ENCODE measurements at regions not wholly inside any gene's neighbourhood (a gene's known extent, or its start where the extent isn't known, plus 50 kb on each side); places are given as distances from the start of the nearest gene placed in this dataset.
"Not testable (repeated sequence)": the region's sequence is repeated elsewhere in the genome, so short reads cannot be mapped to it uniquely, and the experiment has no call there.

- not testable (repeated sequence) for H3K27ac ChIP-seq (ENCODE audit: low read depth, low read length); H2AFZ ChIP-seq (ENCODE audit: low read length, unreplicated experiment); H3K27me3 ChIP-seq (ENCODE audit: insufficient read depth, low read length); H3K4me1 ChIP-seq (ENCODE audit: control insufficient read depth, insufficient read depth, low read length, unreplicated experiment); H3K79me2 ChIP-seq (ENCODE audit: control insufficient read depth, insufficient read depth, low read length, unreplicated experiment); H3K4me3 ChIP-seq (ENCODE audit: low read depth, low read length); H3K36me3 ChIP-seq (ENCODE audit: insufficient read depth, low read length)
These were observed 116.4 kb downstream of the CXCL12 start for GRCh38 chr10:44268435-44268948.

GRCh38 chr10:44267007-44267406 lies 117.9 kb downstream of the CXCL12 start:
- Histone ChIP-seq H3K4me1 (ENCODE audit: control insufficient read depth, insufficient read depth, low read length, unreplicated experiment) (peaks cover 2% of the 10 kb centered on the region), H3K36me3 (ENCODE audit: insufficient read depth, low read length) (no peaks in the 10 kb centered on the region), H3K79me2 (ENCODE audit: control insufficient read depth, insufficient read depth, low read length, unreplicated experiment) (no peaks in the 10 kb centered on the region), H2AFZ (ENCODE audit: low read length, unreplicated experiment) (no peak overlapping the region), H3K27me3 (ENCODE audit: insufficient read depth, low read length) (no peaks in the 10 kb centered on the region), H3K27ac (ENCODE audit: low read depth, low read length) (no peak overlapping the region), H3K4me3 (ENCODE audit: low read depth, low read length) (no peak overlapping the region)

GRCh38 chr10:44264244-44264643 lies 120.7 kb downstream of the CXCL12 start:
- peaks cover 7% of the 10 kb centered on the region for H3K4me1 ChIP-seq (ENCODE audit: control insufficient read depth, insufficient read depth, low read length, unreplicated experiment)
- no peak overlapping the region for H3K4me3 ChIP-seq (ENCODE audit: low read depth, low read length)
- no peaks in the 10 kb centered on the region for H3K36me3 ChIP-seq (ENCODE audit: insufficient read depth, low read length)
- H3K27ac ChIP-seq (ENCODE audit: low read depth, low read length) = no peak overlapping the region
- no peak overlapping the region for H2AFZ ChIP-seq (ENCODE audit: low read length, unreplicated experiment)
- no peaks in the 10 kb centered on the region for H3K79me2 ChIP-seq (ENCODE audit: control insufficient read depth, insufficient read depth, low read length, unreplicated experiment)
- no peaks in the 10 kb centered on the region for H3K27me3 ChIP-seq (ENCODE audit: insufficient read depth, low read length)

- no peaks in the 10 kb centered on the region for H3K36me3 ChIP-seq (ENCODE audit: insufficient read depth, low read length)
- peaks cover 7% of the 10 kb centered on the region for H3K4me1 ChIP-seq (ENCODE audit: control insufficient read depth, insufficient read depth, low read length, unreplicated experiment)
- H3K4me3 ChIP-seq (ENCODE audit: low read depth, low read length) = no peak overlapping the region
- no peak overlapping the region for H3K27ac ChIP-seq (ENCODE audit: low read depth, low read length)
- H2AFZ ChIP-seq (ENCODE audit: low read length, unreplicated experiment) = no peak overlapping the region
- H3K79me2 ChIP-seq (ENCODE audit: control insufficient read depth, insufficient read depth, low read length, unreplicated experiment) = no peaks in the 10 kb centered on the region
- H3K27me3 ChIP-seq (ENCODE audit: insufficient read depth, low read length) = no peaks in the 10 kb centered on the region
These were observed 121.1 kb downstream of the CXCL12 start for GRCh38 chr10:44263771-44264170.

GRCh38 chr10:44262551-44263251 lies 122.2 kb downstream of the CXCL12 start:
- H3K27ac ChIP-seq (ENCODE audit: low read depth, low read length) = no peak overlapping the region
- H3K27me3 ChIP-seq (ENCODE audit: insufficient read depth, low read length) = no peaks in the 10 kb centered on the region
- H3K4me3 ChIP-seq (ENCODE audit: low read depth, low read length) = no peak overlapping the region
- no peaks in the 10 kb centered on the region for H3K79me2 ChIP-seq (ENCODE audit: control insufficient read depth, insufficient read depth, low read length, unreplicated experiment)
- H3K4me1 ChIP-seq (ENCODE audit: control insufficient read depth, insufficient read depth, low read length, unreplicated experiment) = peaks cover 7% of the 10 kb centered on the region
- no peaks in the 10 kb centered on the region for H3K36me3 ChIP-seq (ENCODE audit: insufficient read depth, low read length)
- no peak overlapping the region for H2AFZ ChIP-seq (ENCODE audit: low read length, unreplicated experiment)

- Histone ChIP-seq H3K27ac (ENCODE audit: low read depth, low read length) (no peak overlapping the region), H3K4me1 (ENCODE audit: control insufficient read depth, insufficient read depth, low read length, unreplicated experiment) (peaks cover 7% of the 10 kb centered on the region), H3K4me3 (ENCODE audit: low read depth, low read length) (no peak overlapping the region)
These were observed 123.0 kb downstream of the CXCL12 start for GRCh38 chr10:44261710-44262455.

GRCh38 chr10:44261296-44261695 lies 123.6 kb downstream of the CXCL12 start:
- no peaks in the 10 kb centered on the region for H3K79me2 ChIP-seq (ENCODE audit: control insufficient read depth, insufficient read depth, low read length, unreplicated experiment)
- H3K36me3 ChIP-seq (ENCODE audit: insufficient read depth, low read length) = no peaks in the 10 kb centered on the region
- peaks cover 7% of the 10 kb centered on the region for H3K4me1 ChIP-seq (ENCODE audit: control insufficient read depth, insufficient read depth, low read length, unreplicated experiment)
- H3K4me3 ChIP-seq (ENCODE audit: low read depth, low read length) = no peak overlapping the region
- no peak overlapping the region for H3K27ac ChIP-seq (ENCODE audit: low read depth, low read length)
- H2AFZ ChIP-seq (ENCODE audit: low read length, unreplicated experiment) = no peak overlapping the region
- H3K27me3 ChIP-seq (ENCODE audit: insufficient read depth, low read length) = no peaks in the 10 kb centered on the region

More at GRCh38 chr10:44261710-44262455, 123.0 kb downstream of the CXCL12 start:
- Histone ChIP-seq H3K36me3 (ENCODE audit: insufficient read depth, low read length) (no peaks in the 10 kb centered on the region), H3K27me3 (ENCODE audit: insufficient read depth, low read length) (no peaks in the 10 kb centered on the region), H2AFZ (ENCODE audit: low read length, unreplicated experiment) (no peak overlapping the region), H3K79me2 (ENCODE audit: control insufficient read depth, insufficient read depth, low read length, unreplicated experiment) (no peaks in the 10 kb centered on the region)

- H3K4me1 ChIP-seq (ENCODE audit: control insufficient read depth, insufficient read depth, low read length, unreplicated experiment) = peaks cover 7% of the 10 kb centered on the region
These were observed 124.5 kb downstream of the CXCL12 start for GRCh38 chr10:44260286-44260928.

GRCh38 chr10:44259090-44259874 lies 125.6 kb downstream of the CXCL12 start:
- H3K36me3 ChIP-seq (ENCODE audit: insufficient read depth, low read length) = no peaks in the 10 kb centered on the region
- H3K79me2 ChIP-seq (ENCODE audit: control insufficient read depth, insufficient read depth, low read length, unreplicated experiment) = no peaks in the 10 kb centered on the region
- H2AFZ ChIP-seq (ENCODE audit: low read length, unreplicated experiment) = no peak overlapping the region
- no peak overlapping the region for H3K27ac ChIP-seq (ENCODE audit: low read depth, low read length)
- H3K4me1 ChIP-seq (ENCODE audit: control insufficient read depth, insufficient read depth, low read length, unreplicated experiment) = peaks cover 9% of the 10 kb centered on the region
- no peaks in the 10 kb centered on the region for H3K27me3 ChIP-seq (ENCODE audit: insufficient read depth, low read length)
- H3K4me3 ChIP-seq (ENCODE audit: low read depth, low read length) = no peak overlapping the region

More at GRCh38 chr10:44260286-44260928, 124.5 kb downstream of the CXCL12 start:
- H3K4me3 ChIP-seq (ENCODE audit: low read depth, low read length) = no peak overlapping the region
- H3K27ac ChIP-seq (ENCODE audit: low read depth, low read length) = no peak overlapping the region
- H3K36me3 ChIP-seq (ENCODE audit: insufficient read depth, low read length) = no peaks in the 10 kb centered on the region
- no peaks in the 10 kb centered on the region for H3K79me2 ChIP-seq (ENCODE audit: control insufficient read depth, insufficient read depth, low read length, unreplicated experiment)
- H3K27me3 ChIP-seq (ENCODE audit: insufficient read depth, low read length) = no peaks in the 10 kb centered on the region
- H2AFZ ChIP-seq (ENCODE audit: low read length, unreplicated experiment) = no peak overlapping the region

- H3K27ac ChIP-seq (ENCODE audit: low read depth, low read length) = no peak overlapping the region
- H2AFZ ChIP-seq (ENCODE audit: low read length, unreplicated experiment) = no peak overlapping the region
- no peaks in the 10 kb centered on the region for H3K79me2 ChIP-seq (ENCODE audit: control insufficient read depth, insufficient read depth, low read length, unreplicated experiment)
- H3K36me3 ChIP-seq (ENCODE audit: insufficient read depth, low read length) = no peaks in the 10 kb centered on the region
- 0 out of 2 replicates have a peak, but pooled peaks cover under 1% of the 10 kb centered on the region for H3K27me3 ChIP-seq (ENCODE audit: insufficient read depth, low read length)
- H3K4me1 ChIP-seq (ENCODE audit: control insufficient read depth, insufficient read depth, low read length, unreplicated experiment) = peaks cover 11% of the 10 kb centered on the region
- H3K4me3 ChIP-seq (ENCODE audit: low read depth, low read length) = no peak overlapping the region
These were observed 126.3 kb downstream of the CXCL12 start for GRCh38 chr10:44258460-44259089.

Measured in ACC112 (cell line).